OCI-M1 (cell line): ENCODE measurements at regions not wholly inside any gene's neighbourhood (a gene's known extent, or its start where the extent isn't known, plus 50 kb on each side); places are given as distances from the start of the nearest gene placed in this dataset.

Source experiments
- DNase-seq: peaks from one replicate; lab custom pipeline; 2025; lab: John Stamatoyannopoulos, UW

DNA sequence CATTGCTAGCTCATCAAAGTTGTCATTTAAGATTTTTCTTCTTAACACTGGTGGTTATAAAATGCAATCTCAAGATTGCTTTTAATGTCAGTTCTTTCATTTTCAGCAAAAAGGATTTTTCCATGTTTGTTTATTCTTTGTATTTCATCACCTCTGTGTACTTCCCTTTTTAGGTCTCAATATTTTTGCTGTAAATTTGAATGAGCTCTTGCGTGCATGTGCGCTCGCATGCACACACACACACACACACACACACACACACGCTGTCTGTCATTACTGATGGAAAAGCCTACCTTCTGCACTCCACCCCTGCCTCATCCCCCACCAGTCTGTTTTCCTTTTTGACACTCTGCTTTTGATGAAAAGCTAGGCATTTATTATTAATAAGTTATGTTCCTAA lies 85.3 kb upstream of the FYN start:
- DNase-seq = peak; percentile 51

DNA sequence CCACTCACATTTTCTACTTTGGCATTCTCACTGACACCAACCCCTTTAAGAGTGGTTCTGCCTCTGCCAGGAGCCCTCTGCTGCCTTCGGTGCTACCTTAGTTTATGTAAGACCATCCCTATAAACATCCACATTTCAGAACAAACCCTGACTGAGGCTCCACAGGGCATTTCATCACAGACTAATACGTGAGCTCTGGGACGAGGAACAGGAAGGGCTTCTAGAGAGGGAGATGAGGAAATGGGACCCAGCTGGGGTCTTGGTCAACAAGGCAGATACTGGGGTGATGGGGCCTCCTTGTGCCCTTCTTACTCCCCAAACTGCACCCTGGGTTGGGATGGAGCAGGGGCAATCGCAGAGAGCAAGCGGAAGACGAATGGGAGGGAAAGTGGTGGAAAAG lies 86.5 kb upstream of the FYN start:
- no peak for DNase-seq

DNA sequence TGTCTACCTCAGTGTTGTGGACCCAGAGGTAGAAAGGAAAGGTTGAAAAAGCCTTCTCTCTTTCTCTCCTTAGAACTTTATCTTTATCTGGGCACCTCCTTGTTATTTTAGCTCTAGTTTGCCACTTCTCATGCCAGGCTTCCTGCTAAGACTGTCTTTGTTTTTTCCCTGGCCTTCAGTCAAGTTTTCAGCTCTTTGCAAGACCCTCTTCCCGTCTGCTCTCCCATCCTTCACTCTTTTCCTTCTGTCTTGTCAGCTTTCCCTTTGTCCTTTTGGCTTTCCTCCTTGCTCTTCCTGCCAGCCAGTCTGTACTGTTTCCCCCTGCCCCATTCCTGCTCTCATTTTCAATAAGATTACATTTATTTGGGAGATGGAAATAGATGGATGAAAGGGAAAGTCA lies 86.8 kb upstream of the CCN6 start:
- no peak for DNase-seq

DNA sequence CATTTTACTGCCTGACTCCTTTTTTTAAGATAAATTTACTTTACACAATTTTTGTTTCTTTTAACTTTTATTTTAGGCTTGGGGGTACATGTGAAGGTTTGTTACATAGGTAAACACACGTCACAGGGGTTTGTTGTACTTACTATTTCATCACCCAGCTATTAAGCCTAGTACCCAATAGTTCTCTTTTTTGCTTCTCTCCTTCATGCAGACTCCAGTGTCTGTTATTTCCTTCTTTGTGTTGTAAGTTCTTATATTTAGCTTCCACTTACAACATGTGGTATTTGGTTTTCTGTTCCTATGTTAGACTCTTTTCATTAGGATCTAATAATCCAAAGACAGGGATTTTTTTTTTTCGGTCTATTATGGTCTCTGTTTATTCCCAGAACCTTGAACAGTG lies 83.5 kb upstream of the CCN6 start:
- no peak for DNase-seq

DNA sequence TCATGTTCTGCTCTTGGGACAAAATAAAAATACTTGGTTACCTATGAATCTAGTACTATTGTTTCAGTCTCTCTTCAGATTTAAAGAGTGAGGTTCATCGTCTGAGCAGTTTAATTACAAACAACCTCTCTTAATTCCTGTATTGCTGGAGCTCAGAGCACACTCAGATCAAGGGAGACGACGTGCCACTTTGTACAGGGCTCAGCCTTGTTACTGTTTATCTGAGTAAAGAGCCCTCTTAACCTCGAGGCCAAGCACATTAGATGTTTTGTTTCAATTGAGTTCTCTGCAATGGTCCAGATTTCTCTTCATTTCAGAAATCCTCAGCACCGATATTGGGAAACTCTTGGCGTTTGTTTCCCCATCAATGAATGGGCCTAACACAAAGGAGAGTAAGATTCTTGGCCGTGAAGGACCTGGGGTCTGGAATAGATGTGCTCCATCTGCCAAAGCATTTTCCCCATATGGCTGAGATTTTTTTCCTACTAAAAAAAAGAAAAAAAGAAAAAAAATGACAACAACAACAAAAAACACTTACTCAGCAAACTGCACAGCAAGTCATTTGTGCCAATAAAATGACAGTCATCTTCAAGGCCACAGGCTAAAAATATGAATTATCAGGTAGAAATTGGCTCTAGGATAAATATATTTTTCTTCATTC lies 82.6 kb upstream of the CCN6 start:
- no peak for DNase-seq

DNA sequence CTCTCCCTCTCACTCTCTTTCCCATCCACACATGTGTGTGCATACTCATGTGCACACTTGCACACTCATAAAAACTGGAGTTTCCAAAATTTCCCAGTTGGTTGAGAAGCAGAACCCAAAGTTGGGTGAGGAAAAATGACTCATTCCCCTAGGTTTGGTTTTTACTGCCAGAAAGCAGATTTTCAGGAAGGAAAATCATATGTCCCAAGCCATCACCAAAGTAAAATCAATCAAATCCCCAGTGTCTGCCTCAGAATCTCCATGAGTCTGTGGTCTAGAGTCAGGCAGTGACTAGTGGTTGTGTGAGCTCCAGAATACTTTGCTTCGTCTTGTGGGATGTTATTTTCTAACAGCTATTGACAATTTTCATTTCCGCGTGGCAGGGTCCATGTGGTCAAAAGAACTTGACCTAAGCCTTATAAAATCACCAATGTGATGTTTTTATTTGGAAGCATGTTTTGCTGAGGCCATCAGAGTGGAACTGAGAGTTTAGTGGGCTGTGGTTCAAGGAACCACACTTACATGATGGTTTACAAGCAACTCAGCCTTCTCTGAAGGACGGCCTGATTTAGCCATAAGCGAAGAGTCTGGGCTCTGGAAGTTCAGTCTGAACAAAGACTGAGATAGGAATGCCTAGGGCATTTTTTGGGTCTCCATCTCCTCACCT lies 81.9 kb upstream of the CCN6 start:
- no peak for DNase-seq

DNA sequence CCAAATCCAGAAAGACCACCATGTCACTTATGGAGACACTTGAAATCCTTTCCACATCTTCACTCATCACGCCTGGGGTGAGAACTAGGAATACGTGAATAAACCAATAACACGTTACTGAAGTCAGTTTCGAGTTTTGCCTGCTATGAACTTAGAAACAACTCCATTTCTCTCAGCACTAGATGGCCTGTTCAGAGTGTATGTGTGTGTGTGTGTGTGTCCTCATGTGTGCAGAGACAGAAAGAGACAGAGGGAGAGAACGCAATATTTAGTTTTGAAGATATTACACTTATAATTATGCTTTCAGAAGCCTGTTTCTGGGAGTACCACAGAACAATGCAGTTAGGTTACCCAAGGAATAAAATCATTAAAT lies 81.2 kb upstream of the CCN6 start:
- no peak for DNase-seq

DNA sequence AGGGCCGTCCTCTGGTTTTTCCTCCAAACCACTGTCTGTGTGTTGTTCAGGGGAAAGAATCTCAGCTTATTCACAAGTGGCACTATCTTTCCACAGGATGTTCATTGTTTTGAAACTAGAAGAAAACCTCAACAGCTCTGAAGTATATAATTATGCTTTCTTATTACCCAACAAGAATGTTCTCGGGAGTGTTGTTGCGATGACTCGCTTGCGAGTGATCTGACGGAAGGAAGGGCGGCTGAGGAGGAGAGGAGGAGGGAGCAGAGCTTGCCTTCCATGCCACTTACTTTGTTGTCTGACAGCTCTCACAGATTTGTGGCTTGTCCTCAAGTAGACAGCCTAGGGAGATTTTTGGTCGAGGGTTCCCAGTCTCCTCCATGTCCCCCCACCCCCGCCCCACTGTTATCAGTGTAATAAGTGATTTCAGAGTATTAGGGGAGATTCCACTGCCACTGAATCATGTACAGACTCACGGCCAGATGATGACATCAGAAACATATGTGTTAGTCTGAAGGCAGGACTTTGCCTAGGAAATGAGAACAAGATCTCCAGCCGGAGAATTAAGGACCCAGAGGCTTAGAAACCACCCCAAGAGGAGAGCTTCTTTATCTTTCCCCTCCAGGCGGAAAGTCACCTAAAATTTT lies 80.7 kb upstream of the CCN6 start:
- peak; percentile 49 for DNase-seq

DNA sequence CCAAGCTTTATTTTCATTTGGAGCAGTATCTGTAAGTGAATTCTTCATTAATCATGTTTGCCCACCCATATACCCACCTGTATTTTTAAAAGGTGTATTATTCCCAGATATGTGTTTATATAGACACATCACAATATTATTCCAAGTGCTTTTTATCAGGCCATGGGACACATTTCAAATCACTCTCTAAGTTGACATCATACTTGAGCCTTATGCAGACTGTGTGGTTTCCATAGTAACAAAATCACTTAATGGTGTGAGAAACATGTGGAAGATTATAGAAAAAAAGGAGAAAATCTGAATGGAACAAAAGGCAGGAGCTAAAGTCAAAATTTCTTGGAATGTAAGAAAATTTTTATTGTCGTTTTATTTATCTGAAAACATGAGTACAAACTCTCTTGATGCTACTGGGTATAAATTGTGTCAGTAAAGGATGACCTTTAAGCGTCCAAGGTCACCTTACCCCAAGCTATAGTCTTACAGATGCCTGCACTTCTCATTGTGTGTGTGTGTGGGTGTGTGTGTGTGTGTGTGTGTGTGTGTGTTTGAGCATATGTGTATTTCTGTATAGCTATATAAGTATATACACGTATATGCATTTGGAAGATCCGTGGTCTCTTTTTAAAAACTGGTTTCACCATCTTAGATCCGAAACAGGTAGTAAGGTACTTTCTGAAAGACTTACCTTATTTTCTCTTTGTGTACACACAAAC lies 79.8 kb upstream of the CCN6 start:
- DNase-seq = no peak

DNA sequence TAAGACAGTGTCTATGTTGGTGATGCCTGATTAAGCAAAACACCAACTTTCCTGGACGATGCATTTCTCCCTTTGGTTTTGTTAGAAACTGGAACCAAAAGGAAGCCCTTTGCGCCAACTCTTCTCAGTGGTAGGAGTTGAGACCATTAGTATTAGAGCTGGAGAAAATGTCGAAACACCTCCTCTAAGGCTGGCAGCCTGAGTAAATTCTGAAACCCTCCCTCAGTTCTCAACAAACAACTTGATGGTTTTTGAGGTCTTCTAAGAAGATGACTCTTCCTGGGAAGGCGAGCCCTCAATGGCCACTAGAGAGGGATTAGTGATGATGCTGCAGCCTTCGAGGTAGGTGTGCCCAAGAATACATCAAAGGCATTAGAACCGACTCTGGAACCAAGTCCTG lies 78.4 kb upstream of the CCN6 start:
- DNase-seq = no peak

DNA sequence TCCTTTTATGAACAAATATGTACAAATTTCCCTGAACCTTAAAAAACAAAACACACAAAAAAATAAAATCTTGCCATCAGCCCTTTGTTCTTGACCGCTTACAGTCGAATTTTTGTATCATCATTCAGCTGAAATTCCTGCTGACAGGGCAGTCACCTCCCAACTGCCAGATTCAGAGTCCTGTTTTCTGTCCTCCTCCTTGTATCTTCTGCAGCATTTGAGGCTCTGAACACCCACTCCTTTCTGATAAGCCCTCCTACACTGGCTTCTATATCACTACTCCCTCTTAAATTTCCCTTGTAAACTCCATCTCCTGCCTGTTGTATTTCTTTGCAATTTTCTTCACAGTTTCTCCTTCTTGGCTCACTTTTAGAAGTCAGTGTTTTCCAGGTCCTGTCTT lies 77.8 kb upstream of the CCN6 start:
- DNase-seq = peak; percentile 33

DNA sequence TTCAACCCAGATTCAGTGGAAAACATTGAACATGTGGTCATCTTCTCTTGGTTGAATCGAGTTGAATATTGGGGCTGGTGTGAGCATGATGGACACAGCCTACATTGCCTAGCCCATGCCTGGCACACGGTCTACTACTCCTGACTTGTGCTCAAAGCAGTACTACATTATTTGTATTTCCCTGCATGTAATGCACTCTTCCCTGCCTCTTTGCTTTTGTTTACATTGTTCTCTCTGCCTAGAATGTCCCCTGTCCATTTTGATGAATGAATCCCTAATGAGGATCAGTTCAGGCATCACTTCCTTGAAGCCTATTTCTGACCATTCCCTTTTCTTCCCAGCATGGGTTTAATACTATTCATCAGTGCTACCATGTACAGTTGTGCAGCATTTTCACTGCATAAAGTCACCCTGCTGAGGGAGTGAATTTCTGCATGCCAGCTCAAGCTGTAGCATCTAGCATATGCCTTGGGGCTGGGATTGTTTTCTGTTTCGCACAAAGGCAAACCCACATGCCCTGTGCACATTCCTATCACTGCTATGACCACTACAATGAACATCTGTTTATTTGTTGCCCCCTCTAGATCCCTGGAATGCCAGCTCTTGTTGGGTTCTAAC lies 75.3 kb upstream of the CCN6 start:
- no peak for DNase-seq

DNA sequence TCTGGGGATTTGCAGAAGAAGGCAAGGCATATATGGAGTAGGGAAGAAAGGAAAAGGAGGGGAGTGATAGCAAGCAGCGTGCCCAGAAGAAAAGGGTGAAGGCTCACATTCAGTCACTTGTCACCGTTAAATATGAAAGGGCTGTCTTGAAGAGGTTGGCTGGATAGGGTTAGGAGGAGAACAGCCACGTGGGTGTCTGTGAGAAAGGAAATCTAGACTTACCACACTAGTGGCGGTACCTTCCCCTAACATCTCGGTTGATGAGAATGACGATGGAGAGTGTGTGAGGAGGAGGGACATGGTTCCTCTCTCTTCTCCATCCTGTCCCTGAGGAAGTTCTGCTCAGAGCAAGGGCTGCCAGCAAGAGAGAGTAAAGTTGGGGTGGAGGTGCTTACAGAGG lies 74.3 kb upstream of the CCN6 start:
- DNase-seq = no peak

DNA sequence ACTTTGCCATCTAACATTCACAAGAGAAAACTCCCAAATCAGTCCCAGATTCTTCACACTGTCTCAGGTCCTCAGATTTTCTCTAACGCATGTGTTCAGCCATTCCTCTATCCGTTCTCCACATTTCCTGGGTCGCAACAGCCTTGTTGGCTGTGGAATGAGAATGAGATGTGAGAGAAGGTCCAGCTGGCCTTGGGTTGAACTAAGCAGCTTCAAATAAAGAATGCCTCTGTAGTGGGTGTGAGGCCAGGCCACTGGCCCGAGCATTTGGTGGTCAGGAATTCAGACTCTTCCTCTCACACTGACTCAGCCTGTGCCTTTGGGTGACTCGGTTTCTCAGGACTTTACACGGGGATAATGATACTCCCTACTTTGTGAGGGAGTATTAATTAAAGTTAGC lies 73.8 kb upstream of the CCN6 start:
- no peak for DNase-seq

DNA sequence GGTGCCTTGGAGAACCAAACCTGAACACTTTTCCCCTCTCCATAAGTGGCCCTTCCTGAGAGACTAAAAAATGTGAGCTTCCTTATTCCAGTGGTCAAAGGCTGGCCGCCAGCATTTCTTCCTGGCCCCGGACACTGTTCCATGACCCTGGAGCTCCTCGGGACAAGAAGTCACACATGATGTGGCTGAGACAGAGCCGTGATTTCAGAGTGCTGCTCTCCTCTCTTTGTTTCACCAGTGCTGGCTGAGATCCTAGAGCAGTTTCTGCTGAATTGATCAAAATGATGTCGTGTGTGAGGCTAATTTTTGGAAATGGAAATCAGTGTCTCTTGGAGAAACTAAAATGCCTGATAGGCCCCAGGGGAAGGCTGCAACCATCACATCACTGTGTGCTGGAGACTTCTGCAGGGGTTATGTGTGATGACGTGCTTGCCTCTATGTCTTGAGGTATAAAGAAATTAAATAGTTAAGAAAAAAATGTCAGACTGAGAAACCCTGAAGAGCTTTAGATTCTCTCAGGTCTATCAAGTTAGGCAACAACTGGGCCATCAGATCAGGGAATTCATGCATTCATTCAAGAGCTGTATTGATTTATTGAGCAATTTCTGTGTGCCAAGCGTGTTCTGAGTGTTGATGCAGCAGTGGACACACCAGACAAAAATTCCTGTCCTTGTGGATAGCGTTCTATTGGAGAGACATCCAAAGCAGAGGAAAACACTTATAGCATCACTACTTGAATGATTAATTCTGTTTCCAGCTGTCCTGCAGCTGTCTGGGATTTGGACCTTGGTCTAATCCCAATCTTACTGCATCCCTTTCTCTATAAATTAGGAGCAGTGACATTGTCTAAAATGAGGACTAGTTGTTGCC lies 72.7 kb upstream of the CCN6 start:
- DNase-seq = no peak

DNA sequence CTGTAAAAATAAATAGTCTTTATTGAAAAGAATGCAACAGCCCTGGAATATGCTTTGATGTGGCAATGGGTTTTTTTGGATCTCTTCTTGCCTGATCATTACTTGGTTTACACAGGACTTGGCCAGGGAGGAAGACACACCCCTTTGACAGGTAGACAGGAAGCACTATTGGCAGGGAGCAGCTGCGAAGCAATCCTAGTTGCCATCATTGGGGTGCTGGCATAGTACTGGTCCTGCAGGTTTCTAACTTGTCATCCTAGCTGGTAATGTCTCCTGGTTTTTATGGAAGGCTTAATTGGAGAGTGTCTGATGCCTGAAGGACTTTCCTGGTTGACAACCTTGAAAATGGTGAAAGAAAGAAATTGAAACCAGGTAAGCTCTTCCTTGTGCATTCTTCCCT lies 71.2 kb upstream of the CCN6 start:
- DNase-seq = no peak

DNA sequence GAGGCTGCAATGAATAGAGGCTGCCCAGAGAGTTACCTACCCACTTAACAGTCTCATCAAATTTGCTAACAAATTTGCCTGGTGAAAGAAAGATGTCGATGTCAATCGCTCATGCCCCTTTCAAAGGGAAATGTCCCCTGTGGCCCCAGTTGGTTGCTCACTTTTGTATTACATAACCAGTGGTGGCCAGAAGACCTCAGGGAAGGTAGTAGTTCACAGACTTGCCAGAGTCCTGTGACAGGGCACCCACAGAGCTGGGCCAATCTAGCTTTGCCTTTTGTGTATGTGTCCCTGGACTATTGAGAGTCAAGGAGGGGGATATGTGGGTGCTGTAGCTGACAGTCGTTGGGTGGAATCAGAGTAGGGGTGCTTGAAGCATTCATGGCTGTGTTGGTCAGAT lies 70.7 kb upstream of the CCN6 start:
- DNase-seq = no peak

DNA sequence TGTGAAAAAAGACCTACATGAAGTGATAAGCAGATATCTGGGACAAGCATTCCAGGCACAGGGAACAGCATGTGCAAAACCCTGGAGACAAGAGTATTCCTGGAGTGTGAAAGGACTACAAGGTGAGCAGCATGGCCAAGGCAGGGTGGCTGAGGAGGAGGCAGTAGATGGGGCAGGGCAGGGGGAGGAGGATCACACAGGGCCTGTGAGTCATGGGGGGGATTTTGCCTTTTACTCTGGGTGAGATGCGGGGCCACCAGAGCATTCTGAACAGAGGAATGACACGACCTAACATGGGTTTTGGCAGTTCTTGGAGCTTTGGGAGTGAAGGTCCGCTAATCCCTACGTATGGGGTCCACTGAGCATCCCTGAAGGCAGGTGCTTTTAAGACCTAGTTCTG lies 69.8 kb upstream of the CCN6 start:
- DNase-seq = no peak

DNA sequence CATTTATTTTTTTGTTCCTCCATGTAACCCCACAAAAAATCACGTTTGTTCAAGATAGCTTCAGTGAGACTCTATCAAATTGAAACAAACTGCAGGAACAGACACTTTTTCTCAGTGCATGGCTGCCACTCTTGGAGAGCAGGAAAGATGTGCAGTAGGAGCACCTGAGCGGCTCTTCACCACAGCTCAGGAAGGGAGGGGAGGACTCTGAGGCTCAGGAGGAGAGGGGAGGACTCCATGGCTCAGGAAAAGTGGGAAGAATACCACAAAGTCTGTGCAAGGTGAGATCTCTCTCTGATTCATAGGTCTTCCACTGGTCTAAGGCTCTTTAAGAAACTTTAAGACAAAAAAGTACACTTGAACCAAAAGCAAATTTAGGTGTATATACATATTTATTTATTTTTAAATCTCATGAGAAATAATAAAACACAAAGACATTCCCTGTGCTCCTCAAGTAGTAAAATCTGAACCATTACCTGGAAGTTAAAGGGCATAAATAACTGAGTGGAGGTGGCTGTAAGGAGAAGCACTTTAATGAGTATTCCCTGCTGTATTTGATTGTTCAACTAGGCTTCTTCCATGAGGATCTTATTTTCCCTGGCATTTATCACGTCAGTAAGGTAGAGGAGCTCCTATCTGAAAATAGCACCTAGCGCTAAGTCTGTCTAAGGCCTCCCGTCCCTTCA lies 69.2 kb upstream of the CCN6 start:
- DNase-seq = no peak

DNA sequence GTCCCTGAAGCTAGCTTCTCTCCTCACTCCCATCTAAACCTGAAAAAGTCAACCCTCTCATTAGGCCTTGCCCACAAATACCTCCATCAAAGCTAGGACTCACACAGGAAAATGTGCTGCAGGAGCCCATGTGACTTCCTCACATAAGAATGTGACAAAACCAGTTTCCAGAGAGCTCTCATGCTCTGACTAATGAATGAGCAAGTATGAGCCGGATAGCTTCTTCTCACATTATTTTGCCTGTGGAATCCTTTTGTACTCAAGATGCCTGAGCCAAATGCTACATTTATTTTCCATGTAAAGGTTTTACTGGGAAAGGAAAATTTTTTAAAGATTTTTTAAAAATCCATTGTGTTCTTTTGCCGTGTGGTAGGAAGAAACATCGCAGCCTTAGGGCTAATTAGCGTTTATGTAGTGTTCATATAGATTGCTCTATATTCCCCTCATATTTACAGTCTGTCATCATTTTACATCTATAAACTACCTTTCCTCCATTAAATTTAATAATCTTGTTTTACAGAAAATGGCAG lies 68.6 kb upstream of the CCN6 start:
- DNase-seq = no peak

DNA sequence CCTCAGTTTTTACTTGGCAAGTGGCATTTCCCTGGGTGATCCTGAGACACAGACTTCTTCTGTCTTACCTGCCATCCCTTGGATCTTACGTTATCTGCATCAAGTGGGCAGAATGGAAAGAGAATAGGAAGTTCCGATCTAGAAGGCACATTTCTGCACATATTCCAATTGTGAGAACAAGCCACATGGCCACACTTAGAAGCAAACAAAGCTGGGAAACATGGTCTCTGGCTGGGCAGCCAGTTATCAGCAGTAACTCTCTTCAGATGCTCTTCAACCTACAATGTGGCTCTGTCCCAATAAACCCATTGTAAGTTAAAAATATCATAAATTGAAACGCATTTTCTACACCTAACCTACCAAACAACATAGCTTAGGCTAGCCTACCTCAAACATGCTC lies 67.3 kb upstream of the CCN6 start:
- no peak for DNase-seq
